HG02642 (cell line): ENCODE measurements at regions not wholly inside any gene's neighbourhood (a gene's known extent, or its start where the extent isn't known, plus 50 kb on each side); places are given as distances from the start of the nearest gene placed in this dataset.

Experiments
- ATAC-seq: cut with Tn5 transposase; IDR thresholded peaks from one replicate; pipeline ENCODE4 v1.9.1; 2021; ENCODE audit warnings: mild to moderate bottlenecking; ENCODE audit not compliant: unreplicated experiment, poor library complexity

- ATAC-seq = no peak
Measured at GRCh38 chr11:115939104-115939730, 435.0 kb upstream of the CADM1 start.

GRCh38 chr11:115933564-115933963, 429.3 kb upstream of the CADM1 start:
- no peak for ATAC-seq

- ATAC-seq = no peak
Measured at GRCh38 chr11:115931548-115932083, 427.4 kb upstream of the CADM1 start.

GRCh38 chr11:115930886-115931547, 426.8 kb upstream of the CADM1 start:
- ATAC-seq = peak; percentile 42

- ATAC-seq = no peak
Measured at GRCh38 chr11:115930291-115930690, 426.1 kb upstream of the CADM1 start.

GRCh38 chr11:115929618-115930129, 425.5 kb upstream of the CADM1 start:
- no peak for ATAC-seq

GRCh38 chr11:115928811-115929210, 424.6 kb upstream of the CADM1 start:
- ATAC-seq = no peak

- ATAC-seq = peak; percentile 36
Measured at GRCh38 chr11:115927823-115928329, 423.7 kb upstream of the CADM1 start.

GRCh38 chr11:115926601-115927000, 422.4 kb upstream of the CADM1 start:
- no peak for ATAC-seq

- no peak for ATAC-seq
Measured at GRCh38 chr11:115926138-115926537, 421.9 kb upstream of the CADM1 start.

GRCh38 chr11:115925568-115926090, 421.4 kb upstream of the CADM1 start:
- ATAC-seq = no peak

GRCh38 chr11:115924744-115925567, 420.7 kb upstream of the CADM1 start:
- peak; percentile 82 for ATAC-seq

GRCh38 chr11:115922876-115923275, 418.7 kb upstream of the CADM1 start:
- no peak for ATAC-seq

GRCh38 chr11:115921986-115922385, 417.8 kb upstream of the CADM1 start:
- no peak for ATAC-seq

GRCh38 chr11:115921540-115921939, 417.3 kb upstream of the CADM1 start:
- no peak for ATAC-seq

- ATAC-seq = no peak
Measured at GRCh38 chr11:115920841-115921480, 416.7 kb upstream of the CADM1 start.

GRCh38 chr11:115920092-115920461, 415.9 kb upstream of the CADM1 start:
- ATAC-seq = peak; percentile 14

GRCh38 chr11:115919341-115920091, 415.3 kb upstream of the CADM1 start:
- peak; percentile 65 for ATAC-seq

GRCh38 chr11:115918576-115918975, 414.4 kb upstream of the CADM1 start:
- ATAC-seq = no peak
